HG03571 (cell line): ENCODE measurements at regions not wholly inside any gene's neighbourhood (a gene's known extent, or its start where the extent isn't known, plus 50 kb on each side); places are given as distances from the start of the nearest gene placed in this dataset.
"Not testable (repeated sequence)": the region's sequence is repeated elsewhere in the genome, so short reads cannot be mapped to it uniquely, and the experiment has no call there.

Experiments
- ATAC-seq: cut with Tn5 transposase; IDR thresholded peaks from one replicate; pipeline ENCODE4 v1.9.1; 2021; ENCODE audit not compliant: unreplicated experiment

DNA sequence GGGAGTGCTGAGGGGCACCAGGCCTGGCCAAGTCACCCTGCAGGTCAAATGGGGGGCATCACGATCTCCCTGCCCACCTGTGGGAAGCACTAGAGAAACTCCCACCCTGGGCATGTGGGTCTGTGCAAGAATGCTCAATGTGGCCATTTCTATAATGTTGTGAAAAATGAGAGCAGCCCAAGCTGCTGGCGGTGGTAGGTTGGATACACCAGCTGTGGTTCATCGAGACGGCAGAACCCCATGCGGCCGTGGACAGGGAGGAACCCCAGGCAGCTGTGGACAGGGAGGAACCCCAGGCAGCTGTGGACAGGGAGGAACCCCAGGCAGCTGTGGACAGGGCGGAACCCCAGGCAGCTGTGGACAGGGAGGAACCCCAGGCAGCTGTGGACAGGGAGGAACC lies 129.1 kb downstream of the BRD1 start:
- not testable (repeated sequence) for ATAC-seq

GRCh38 chr22:49697047-49697446 lies 130.6 kb downstream of the BRD1 start:
- no peak for ATAC-seq

GRCh38 chr22:49694462-49695260 lies 133.0 kb downstream of the BRD1 start:
- no peak for ATAC-seq

- ATAC-seq, result no peak
Observed at GRCh38 chr22:49693848-49694247, 133.8 kb downstream of the BRD1 start.

DNA sequence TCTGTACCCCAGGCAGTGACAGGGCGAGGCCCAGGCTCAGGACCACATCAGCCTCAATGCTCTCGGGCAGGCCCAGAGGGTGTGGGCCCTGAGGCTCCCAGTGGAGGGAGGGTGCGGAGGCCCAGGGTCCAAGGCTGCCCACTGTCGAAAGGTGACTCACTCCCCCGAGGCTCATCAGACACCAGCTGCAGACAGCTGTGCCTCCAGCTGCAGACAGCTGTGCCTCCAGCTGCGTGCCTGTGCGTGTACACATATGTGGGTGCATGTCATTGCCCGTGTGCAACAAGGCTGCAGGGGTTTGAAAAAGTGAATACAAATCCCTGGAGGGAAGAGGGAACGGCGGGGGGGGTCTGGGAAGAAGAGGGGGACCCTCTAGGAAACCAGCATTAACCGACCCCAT lies 134.3 kb downstream of the BRD1 start:
- ATAC-seq, result no peak

GRCh38 chr22:49692499-49693225 lies 135.0 kb downstream of the BRD1 start:
- no peak for ATAC-seq

GRCh38 chr22:49691256-49691655 lies 136.4 kb downstream of the BRD1 start:
- no peak for ATAC-seq

- no peak for ATAC-seq
Observed at GRCh38 chr22:49690454-49690853, 137.2 kb downstream of the BRD1 start.

DNA sequence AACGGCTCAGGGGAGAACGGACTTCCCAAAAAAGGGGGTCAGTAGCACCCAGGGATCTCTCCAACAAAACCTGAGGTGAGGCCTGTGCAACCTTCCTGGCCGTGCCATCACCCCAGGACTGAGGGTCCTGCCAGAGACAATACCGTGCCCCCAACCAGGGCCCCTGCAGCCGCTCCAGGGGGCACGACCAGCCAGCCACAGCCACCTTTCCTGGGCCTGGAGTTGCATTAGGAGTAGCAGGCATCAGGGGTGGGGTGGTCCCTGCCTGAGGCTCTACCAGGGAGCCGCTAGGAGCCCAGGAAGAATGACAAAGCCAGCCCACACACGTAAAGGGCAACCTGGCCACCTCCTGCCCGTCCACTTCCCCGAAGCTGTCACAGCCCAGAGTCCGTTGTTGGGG lies 137.8 kb downstream of the BRD1 start:
- ATAC-seq, result no peak

GRCh38 chr22:49689255-49689770 lies 138.4 kb downstream of the BRD1 start:
- no peak for ATAC-seq

DNA sequence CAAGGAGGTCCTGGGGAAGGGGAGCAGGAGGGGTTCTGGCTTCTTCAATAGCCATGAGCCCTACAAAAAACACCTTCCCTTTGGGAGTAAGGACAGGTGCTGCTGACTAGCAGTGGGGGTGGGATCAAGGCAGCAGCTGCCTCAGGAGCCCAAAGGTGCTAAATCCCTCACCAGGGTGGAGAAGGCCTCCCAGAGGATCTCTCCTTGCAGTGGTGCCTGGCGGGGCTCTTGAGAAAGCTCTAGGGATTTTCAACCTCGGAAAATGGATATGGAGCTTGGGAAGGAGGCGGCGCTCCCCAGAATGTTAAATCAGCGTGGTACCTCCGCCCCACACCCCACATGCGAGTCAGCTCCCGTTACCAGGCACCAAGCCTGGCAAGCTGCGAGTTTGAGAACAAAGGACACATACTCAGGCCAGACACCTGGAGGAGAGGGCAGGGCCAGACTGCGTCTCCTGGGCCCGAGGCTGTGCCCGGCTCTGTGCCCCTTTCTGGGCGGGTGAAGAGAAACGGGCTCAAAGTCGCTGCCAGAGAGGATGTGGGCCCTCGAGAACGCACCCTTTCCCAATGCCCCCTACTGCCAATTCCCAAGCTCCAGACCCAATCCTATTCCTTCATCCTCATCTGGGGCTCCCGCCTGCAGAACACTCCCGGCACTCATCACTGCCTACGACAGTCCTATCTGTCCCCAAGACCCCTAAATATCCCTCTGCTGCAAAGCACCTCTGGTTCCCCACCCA lies 139.0 kb downstream of the BRD1 start:
- ATAC-seq, result no peak

DNA sequence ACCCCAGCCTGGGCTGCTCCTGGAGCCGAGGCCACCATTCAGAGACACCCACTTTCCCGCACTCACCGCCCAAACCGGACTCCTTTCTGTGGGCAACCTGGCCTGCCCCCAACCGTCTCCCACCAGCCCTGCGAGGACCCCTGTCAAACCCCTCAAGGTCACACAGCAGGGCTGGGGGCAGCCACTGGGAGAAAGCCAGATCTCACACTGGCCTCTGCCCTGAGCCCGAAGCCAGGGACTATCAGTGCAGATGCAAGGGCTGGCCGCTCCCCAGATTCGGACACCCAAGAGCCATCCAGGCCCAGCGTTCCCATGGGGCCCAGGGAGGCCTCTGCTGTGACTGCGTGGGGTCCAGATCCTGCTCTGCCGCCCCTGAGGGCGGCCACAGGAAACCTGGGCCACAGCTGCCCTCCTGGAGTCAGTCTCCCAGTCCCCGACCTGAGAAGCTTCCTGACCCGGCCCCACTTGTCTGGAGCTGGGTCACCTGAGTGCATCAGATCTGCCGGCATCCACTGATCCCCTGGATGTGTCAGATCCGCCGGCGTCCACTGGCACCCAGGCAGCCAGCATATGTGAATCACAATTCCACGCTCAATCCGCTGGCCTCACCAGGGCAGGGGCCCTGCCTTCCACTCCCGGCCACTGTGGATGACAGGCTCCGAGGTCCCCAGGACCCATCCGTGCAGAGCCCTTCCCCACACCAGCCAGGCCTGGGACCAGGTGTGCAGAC lies 139.7 kb downstream of the BRD1 start:
- no peak for ATAC-seq

DNA sequence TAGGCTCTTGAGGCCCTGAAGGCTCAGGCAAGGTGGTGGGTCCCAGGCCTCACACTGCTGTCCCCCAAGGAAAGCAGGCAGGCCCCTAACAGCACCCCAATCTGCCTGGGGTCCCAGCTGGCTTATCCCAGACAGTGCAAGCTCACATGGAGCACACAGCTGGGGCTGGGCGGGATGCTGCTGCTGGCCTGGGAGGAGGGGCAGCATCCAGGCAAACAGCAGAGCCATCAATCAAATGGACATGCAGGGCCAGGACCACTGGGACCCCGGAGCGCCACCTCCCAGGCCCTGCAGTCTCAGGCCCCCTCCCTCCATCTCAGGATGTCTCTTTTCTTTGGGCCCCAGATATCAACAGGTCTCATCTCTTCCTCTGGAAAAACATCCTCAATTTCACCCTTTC lies 140.3 kb downstream of the BRD1 start:
- no peak for ATAC-seq

DNA sequence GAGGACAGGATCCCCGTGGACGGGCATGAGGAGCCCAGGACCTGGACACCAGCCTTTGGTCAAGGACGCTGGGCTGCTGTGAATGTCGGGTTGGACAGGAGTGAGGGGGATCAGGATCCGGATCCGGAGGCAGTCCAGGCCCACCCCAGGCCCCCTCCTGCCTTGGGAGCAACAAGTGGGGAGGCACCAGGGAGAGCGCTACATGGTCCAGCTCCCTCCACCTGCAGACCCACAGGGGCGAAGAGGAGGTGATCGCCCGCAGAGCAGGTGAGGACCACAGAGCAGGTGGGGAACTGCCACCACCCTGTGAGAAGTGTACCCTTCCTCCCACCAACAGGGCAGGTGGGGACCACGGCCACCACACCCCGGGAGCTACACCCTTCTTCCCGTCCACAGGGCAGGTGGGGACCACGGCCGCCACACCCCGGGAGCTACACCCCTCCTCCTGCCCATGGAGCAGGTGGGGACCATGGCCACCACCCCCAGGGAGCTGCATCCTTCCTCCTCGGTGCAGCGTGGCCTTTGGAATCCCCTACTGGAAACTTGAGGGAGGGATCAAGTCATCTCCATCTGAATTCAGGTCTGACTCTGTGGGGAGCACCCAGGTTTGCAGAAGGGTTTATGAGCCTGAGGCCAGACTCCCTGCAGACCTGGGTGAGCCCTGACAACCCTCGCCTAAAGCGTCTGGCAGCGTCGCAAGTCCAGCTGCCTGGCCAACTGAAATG lies 141.0 kb downstream of the BRD1 start:
- no peak for ATAC-seq

GRCh38 chr22:49685686-49686085 lies 142.0 kb downstream of the BRD1 start:
- no peak for ATAC-seq

DNA sequence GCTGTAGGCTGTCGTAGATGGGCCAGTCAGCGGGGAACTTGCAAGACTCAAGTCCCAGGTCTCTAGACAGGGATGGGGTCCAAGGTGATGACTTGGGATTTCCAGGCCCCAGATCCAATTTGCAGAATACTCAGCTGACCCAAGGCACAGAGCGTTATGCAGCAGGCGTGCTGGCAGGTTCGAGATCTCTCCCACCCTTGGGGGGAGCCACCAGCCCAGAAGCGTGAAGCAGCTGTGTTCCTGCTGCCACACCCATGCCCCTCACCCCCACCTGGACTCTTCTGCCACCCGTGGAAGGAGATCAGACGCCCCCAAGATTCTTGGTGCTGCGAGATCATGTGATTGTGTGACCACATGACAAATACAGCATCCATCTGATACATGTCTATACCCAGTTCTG lies 142.6 kb downstream of the BRD1 start:
- ATAC-seq, result no peak

- ATAC-seq, result no peak
Observed at GRCh38 chr22:49683032-49683431, 144.6 kb downstream of the BRD1 start.

DNA sequence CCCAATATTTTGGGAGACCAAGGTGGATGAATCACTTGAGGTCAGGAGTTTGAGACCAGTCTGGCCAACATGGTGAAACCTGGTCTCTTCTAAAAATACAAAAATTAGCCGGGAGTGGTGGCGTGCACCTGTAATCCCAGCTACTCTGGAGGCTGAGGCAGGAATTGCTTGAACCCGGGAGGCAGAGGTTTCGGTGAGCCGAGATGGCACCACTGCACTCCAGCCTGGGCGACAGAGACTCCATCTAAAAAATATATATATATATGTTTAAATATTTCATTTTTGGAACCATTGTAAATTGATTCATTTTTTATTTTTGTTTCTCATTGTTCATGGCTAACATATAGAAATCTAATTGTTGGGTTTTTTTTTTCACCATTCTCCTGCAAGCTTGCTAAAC lies 146.9 kb downstream of the BRD1 start:
- not testable (repeated sequence) for ATAC-seq

DNA sequence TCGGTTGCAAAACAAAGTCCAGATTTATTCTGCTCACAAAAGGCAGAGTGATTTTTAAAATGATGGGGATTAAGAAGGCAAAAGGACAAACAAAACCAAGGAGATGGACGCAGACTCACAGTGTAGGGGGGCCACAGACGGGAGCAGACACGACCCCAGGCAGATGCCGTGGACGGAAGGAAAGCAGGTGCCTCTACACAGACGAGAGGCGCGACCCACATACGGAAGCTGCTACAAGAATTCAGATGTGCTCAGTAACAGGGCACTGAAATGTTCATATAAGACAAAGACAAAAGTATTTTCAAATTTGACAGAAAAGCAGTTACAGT lies 148.9 kb downstream of the BRD1 start:
- ATAC-seq, result no peak

GRCh38 chr22:49678137-49678841 lies 149.4 kb downstream of the BRD1 start:
- no peak for ATAC-seq
